ENCODE measurements at regions not wholly inside any gene's neighbourhood (a gene's known extent, or its start where the extent isn't known, plus 50 kb on each side); places are given as distances from the start of the nearest gene placed in this dataset.

DNA sequence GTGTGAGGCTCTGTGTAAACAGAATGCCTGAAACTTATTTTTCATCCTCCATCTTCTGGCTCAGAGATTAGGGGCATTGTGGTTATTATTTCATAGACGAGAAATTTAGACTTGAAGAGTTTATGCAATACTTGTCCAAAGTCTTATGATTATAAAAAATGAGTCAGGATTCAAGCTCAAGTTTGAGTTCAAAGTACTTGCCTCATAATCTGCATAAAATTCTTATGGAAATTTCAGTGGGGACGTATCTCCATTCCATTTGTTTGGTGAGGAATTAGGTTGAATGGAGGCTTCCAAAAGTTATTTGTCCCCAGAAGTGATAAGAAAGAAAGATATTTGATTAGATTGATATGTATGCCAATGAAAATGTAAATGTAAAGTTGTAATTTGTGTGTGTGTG, 93.7 kb upstream of the CLVS2 start:
- Histone ChIP-seq H3K36me3 (no peaks in the 10 kb centered on the region), H3K4me1 (no peaks in the 10 kb centered on the region), H3K4me3 (no peak overlapping the region), H3K27ac (no peak overlapping the region), H3K9me3 (no peaks in the 10 kb centered on the region), H3K27me3 (no peaks in the 10 kb centered on the region)
- 61 to 78% (median 67%) methylated on average over 2 of the region's 2 CpGs for WGBS, 4 donors
- intact Hi-C loops (cut with DNase I): no loop called here
- TF ChIP-seq POLR2A (IDR thresholded peaks at IDR 0.05): no peak
- TF ChIP-seq, protein P1, sequence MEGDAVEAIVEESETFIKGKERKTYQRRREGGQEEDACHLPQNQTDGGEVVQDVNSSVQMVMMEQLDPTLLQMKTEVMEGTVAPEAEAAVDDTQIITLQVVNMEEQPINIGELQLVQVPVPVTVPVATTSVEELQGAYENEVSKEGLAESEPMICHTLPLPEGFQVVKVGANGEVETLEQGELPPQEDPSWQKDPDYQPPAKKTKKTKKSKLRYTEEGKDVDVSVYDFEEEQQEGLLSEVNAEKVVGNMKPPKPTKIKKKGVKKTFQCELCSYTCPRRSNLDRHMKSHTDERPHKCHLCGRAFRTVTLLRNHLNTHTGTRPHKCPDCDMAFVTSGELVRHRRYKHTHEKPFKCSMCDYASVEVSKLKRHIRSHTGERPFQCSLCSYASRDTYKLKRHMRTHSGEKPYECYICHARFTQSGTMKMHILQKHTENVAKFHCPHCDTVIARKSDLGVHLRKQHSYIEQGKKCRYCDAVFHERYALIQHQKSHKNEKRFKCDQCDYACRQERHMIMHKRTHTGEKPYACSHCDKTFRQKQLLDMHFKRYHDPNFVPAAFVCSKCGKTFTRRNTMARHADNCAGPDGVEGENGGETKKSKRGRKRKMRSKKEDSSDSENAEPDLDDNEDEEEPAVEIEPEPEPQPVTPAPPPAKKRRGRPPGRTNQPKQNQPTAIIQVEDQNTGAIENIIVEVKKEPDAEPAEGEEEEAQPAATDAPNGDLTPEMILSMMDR (IDR thresholded peaks at IDR 0.05): no peak
- DNase-seq: no peak
- no peak for ATAC-seq

DNA sequence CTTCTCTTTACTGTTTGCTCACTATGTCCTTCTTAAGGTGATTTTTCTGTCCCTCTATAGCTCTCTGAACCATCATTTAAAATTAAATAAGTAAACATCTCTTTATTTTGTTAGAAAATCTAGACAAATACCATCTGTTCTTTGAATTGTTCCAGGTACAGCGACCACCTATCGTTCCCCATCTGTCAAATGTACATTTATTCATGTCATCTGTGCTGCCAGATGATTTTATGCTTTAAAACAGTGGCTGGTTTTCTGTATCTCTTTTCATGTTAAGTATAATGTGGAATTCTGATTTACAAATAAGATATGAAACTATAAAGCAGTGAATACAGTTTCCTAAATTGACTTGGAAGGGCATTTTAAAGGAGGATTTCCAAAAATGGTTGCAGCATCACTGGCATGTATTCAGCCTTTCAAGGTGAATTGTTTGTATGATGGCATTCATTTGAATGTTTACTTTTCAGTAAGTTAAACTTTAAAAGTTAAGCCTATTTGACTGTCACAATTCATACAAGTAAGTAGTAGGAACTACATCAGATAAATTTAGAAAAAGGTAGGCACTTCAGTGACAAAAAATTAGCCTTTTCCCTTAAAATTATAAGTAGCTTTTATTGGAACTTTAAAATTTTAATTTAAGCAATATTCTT, 92.6 kb upstream of the CLVS2 start:
- 71 to 76% (median 72%) methylated on average over 2 of the region's 2 CpGs for WGBS, 4 donors
- Histone ChIP-seq H3K9me3 (no peaks in the 10 kb centered on the region), H3K36me3 (no peaks in the 10 kb centered on the region), H3K27ac (no peak overlapping the region), H3K27me3 (no peaks in the 10 kb centered on the region), H3K4me3 (no peak overlapping the region), H3K4me1 (no peaks in the 10 kb centered on the region)
- no peak for DNase-seq
- TF ChIP-seq POLR2A (IDR thresholded peaks at IDR 0.05): no peak
- TF ChIP-seq, protein P1 (IDR thresholded peaks at IDR 0.05): no peak
- intact Hi-C loops (cut with DNase I): no loop called here
- ATAC-seq: no peak

DNA sequence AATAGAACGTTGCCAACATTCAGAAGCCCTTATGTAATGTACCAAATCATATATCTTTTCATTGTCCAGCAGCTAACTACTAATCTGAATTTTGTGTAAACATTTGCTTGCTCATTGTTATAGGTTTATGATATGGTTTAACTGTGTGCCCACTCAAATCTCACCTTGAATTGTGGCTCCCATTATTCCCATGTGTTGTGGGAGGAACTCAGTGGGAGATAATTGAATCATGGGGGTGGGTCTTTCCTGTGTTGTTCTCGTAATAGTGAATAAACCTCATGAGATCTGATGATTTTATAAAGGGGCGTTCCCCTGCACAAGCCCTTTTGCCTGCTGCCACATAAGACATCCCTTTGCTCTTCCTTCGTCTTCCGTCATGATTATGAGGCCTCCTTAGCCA, 91.9 kb upstream of the CLVS2 start:
- WGBS, 4 donors: 48 to 76% (median 74%) methylated on average over 5 of the region's 5 CpGs

DNA sequence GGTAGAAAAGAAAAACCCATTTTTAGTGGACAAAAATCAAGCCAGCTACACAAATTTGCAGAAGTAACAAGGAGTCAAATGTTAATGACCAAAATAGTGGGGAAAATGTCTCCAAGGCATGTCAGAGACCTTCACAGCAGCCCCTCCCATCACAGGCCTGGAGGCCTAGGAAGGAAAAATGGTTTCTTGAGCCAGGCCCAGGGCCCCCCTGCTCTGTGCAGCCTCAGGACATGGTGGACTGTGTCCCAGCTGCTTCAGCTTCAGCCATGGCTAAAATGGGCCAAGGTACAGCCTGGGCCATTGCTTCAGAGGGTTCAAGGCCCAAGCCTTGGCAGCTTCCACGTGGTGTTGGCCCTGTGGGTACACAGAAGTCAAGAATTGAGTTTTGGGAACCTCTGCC, 82.5 kb upstream of the CLVS2 start:
- 0 to 20% (median 7%) methylated on average over 1 of the region's 1 CpG for WGBS, 4 donors
- intact Hi-C loops (cut with DNase I): no loop called here
- Histone ChIP-seq H3K27me3 (no peaks in the 10 kb centered on the region), H3K27ac (no peak overlapping the region), H3K36me3 (no peaks in the 10 kb centered on the region), H3K9me3 (peaks cover 0 to 30% (median 11%) of the 10 kb centered on the region in 12 donors), H3K4me3 (no peak overlapping the region), H3K4me1 (no peaks in the 10 kb centered on the region)
- TF ChIP-seq, protein P1 (IDR thresholded peaks at IDR 0.05): no peak
- DNase-seq (no peak), ATAC-seq (no peak)

More for the DNA sequence above, 91.9 kb upstream of the CLVS2 start:
- Histone ChIP-seq H3K4me1 (no peaks in the 10 kb centered on the region), H3K4me3 (no peak overlapping the region), H3K9me3 (no peaks in the 10 kb centered on the region), H3K27me3 (no peaks in the 10 kb centered on the region), H3K36me3 (no peaks in the 10 kb centered on the region), H3K27ac (no peak overlapping the region)
- TF ChIP-seq, protein P1 (IDR thresholded peaks at IDR 0.05): no peak
- TF ChIP-seq POLR2A (IDR thresholded peaks at IDR 0.05): no peak
- no peak for DNase-seq
- intact Hi-C loops (cut with DNase I): no loop called here
- no peak for ATAC-seq
